Spleen (tissue), 11 donors: ENCODE measurements at regions not wholly inside any gene's neighbourhood (a gene's known extent, or its start where the extent isn't known, plus 50 kb on each side); places are given as distances from the start of the nearest gene placed in this dataset.

Experiments
- DNase-seq: peaks from one replicate; pipeline ENCODE4 v3.0.0-alpha.2; 2020
- H3K27ac ChIP-seq, 8 donors: fragments of 200-600 bp; sonication (generic) in 7 of 8; 1 replicate in 4 of 8; 2 replicates in 4 of 8; pipeline versions ENCODE4 v1.5.0 to v1.8.0; 2016 to 2021; ENCODE audit warnings: inconsistent platforms in 4 of 8, mild to moderate bottlenecking in 4 of 8, moderate library complexity in 1 of 8
- H3K27me3 ChIP-seq, 7 donors: fragments of 200-600 bp; sonication (generic) in 6 of 7; replicated peaks in 1 of 7; 1 replicate in 4 of 7; 2 replicates in 3 of 7; pipeline versions ENCODE4 v1.5.0 to v1.8.0; 2016 to 2021; ENCODE audit warnings: inconsistent platforms in 3 of 7, mild to moderate bottlenecking in 1 of 7
- H3K36me3 ChIP-seq, 6 donors: fragments of 200-600 bp; sonication (generic) in 5 of 6; 1 replicate in 4 of 6; 2 replicates in 2 of 6; pipeline versions ENCODE4 v1.5.0 to v1.8.0; 2016 to 2021; ENCODE audit warnings: inconsistent platforms in 2 of 6
- H3K4me1 ChIP-seq, 6 donors: fragments of 200-600 bp; sonication (generic) in 5 of 6; 1 replicate in 3 of 6; 2 replicates in 3 of 6; pipeline versions ENCODE4 v1.5.0 to v1.8.0; 2016 to 2021; ENCODE audit warnings: inconsistent platforms in 3 of 6
- H3K4me3 ChIP-seq, 8 donors: fragments of 200-600 bp; sonication (generic) in 7 of 8; 1 replicate in 4 of 8; 2 replicates in 4 of 8; pipeline versions ENCODE4 v1.5.0 to v1.8.0; 2016 to 2021; ENCODE audit warnings: inconsistent platforms in 4 of 8, mild to moderate bottlenecking in 4 of 8, moderate library complexity in 2 of 8
- H3K9me3 ChIP-seq, 8 donors: fragments of 200-600 bp; sonication (generic) in 7 of 8; 1 replicate in 4 of 8; 2 replicates in 4 of 8; pipeline versions ENCODE4 v1.5.0 to v1.8.0; 2016 to 2021; ENCODE audit warnings: inconsistent platforms in 4 of 8
- POLR2A ChIP-seq, 3 donors: fragments of 450-650 bp; IDR thresholded peaks; one replicate each; pipeline ENCODE4 v1.5.1; 2017; ENCODE audit warnings: antibody characterized with exemption in 3 of 3, mild to moderate bottlenecking in 1 of 3
- POLR2AphosphoS5 ChIP-seq, 3 donors: sonication (generic); formaldehyde crosslinking; IDR thresholded peaks; one replicate each; pipeline ENCODE4 v1.5.1; 2017; ENCODE audit warnings: antibody characterized with exemption in 3 of 3
- WGBS, 5 donors: extraction: QIAGEN DNeasy Blood & Tissue Kit in 3 of 5; methylation state at CpG; one replicate each; pipeline versions ENCODE4 v1.1.5 to v1.1.7; 2013 to 2018; 5-methylcytosine and 5-hydroxymethylcytosine counted together
- intact Hi-C: fragments of 100-400 bp; cut with DNase I; formaldehyde crosslinking; loops from one replicate; pipeline ENCODE4 v1.15.0; 2023; ENCODE audit warnings: low total_unique reads
- TF ChIP-seq, protein P1 (sequence below), 11 experiments: fragments of 200-600 bp in 7 of 11; fragments of 450-650 bp in 4 of 11; sonication (generic) in 4 of 11; IDR thresholded peaks in 8 of 11; conservative IDR thresholded peaks in 3 of 11; 1 replicate in 7 of 11; 2 replicates in 4 of 11; pipeline versions ENCODE4 v1.4.0 to v1.8.0; 2016 to 2021; ENCODE audit warnings: antibody characterized with exemption in 11 of 11, inconsistent platforms in 4 of 11, mild to moderate bottlenecking in 1 of 11
- donor health status: healthy with polysubstance abuse.
- donor health status: DM: no; HTN: no; CAD: no; lungs with moderate emphysema.
- donor health status: DM: no; HTN: no; CAD: no.
- donor health status: Bipolar disorder and iron deficiency.
- donor health status: healthy.
- donor health status: DM: no; HTN: no; CAD: no.
- donor health status: DM: yes; HTN: yes; CAD: no.

GRCh38 chr2:53275743-53276142 lies 491.9 kb upstream of the CHAC2 start:
- no peak overlapping the region for H3K27ac ChIP-seq
- H3K4me1 ChIP-seq, result no peaks in the 10 kb centered on the region
- H3K27me3 ChIP-seq, result no peaks in the 10 kb centered on the region
- no peaks in the 10 kb centered on the region for H3K36me3 ChIP-seq
- 80 to 96% (median 83%) methylated on average over 1 of the region's 1 CpG for WGBS, 5 donors
- intact Hi-C loops, result no loop called here
- TF ChIP-seq, protein P1, sequence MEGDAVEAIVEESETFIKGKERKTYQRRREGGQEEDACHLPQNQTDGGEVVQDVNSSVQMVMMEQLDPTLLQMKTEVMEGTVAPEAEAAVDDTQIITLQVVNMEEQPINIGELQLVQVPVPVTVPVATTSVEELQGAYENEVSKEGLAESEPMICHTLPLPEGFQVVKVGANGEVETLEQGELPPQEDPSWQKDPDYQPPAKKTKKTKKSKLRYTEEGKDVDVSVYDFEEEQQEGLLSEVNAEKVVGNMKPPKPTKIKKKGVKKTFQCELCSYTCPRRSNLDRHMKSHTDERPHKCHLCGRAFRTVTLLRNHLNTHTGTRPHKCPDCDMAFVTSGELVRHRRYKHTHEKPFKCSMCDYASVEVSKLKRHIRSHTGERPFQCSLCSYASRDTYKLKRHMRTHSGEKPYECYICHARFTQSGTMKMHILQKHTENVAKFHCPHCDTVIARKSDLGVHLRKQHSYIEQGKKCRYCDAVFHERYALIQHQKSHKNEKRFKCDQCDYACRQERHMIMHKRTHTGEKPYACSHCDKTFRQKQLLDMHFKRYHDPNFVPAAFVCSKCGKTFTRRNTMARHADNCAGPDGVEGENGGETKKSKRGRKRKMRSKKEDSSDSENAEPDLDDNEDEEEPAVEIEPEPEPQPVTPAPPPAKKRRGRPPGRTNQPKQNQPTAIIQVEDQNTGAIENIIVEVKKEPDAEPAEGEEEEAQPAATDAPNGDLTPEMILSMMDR (IDR thresholded peaks at IDR 0.05 in 8 of 11, conservative IDR thresholded peaks at IDR 0.05 in 3 of 11), result no peak
- TF ChIP-seq POLR2A (IDR thresholded peaks at IDR 0.05), result no peak
- TF ChIP-seq POLR2AphosphoS5 (IDR thresholded peaks at IDR 0.05), result no peak
- H3K9me3 ChIP-seq, result peaks cover 0 to 3% (median 0%) of the 10 kb centered on the region in 8 donors
- no peak overlapping the region for H3K4me3 ChIP-seq
- DNase-seq, result no peak

GRCh38 chr2:53268626-53269025 lies 499.0 kb upstream of the CHAC2 start:
- 65 to 90% (median 86%) methylated on average over 2 to 3 of the region's 3 CpGs for WGBS, 5 donors
- Histone ChIP-seq H3K27ac (no peak overlapping the region), H3K36me3 (no peaks in the 10 kb centered on the region), H3K9me3 (peaks cover 0 to 3% (median 0%) of the 10 kb centered on the region in 8 donors), H3K4me3 (no peak overlapping the region), H3K27me3 (no peaks in the 10 kb centered on the region), H3K4me1 (no peaks in the 10 kb centered on the region)
- no peak for DNase-seq
- TF ChIP-seq POLR2A (IDR thresholded peaks at IDR 0.05) (no peak), POLR2AphosphoS5 (IDR thresholded peaks at IDR 0.05) (no peak)
- TF ChIP-seq, protein P1 (IDR thresholded peaks at IDR 0.05 in 8 of 11, conservative IDR thresholded peaks at IDR 0.05 in 3 of 11), result no peak
- intact Hi-C loops, result no loop called here

DNA sequence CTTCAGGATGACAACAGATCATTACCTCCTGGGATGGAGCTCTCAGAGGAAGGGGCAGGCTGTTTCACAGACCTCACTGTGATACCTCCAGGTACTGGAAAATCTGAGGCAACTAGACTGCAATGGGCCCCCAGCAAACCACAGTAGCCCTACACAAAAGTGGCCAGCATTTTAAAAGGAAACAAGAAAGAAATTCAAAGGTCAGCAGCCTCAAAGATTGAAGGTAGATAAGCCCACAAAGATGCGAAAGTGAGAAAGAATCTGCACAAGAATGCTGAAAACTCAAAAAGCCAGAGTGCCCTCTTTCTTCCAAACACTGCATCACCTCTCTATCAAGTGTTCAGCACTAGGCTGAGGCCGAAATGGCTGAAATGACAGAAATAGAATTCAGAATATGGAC lies 499.5 kb upstream of the CHAC2 start:
- no peak overlapping the region for H3K4me3 ChIP-seq
- TF ChIP-seq POLR2A (IDR thresholded peaks at IDR 0.05) (no peak), POLR2AphosphoS5 (IDR thresholded peaks at IDR 0.05) (no peak)
- TF ChIP-seq, protein P1 (IDR thresholded peaks at IDR 0.05 in 8 of 11, conservative IDR thresholded peaks at IDR 0.05 in 3 of 11), result no peak
- intact Hi-C loops, result no loop called here
- no peaks in the 10 kb centered on the region for H3K36me3 ChIP-seq
- H3K4me1 ChIP-seq, result no peaks in the 10 kb centered on the region
- H3K9me3 ChIP-seq, result peaks cover 0 to 3% (median 0%) of the 10 kb centered on the region in 8 donors
- H3K27me3 ChIP-seq, result no peaks in the 10 kb centered on the region
- H3K27ac ChIP-seq, result no peak overlapping the region
- no peak for DNase-seq
- 51 to 67% (median 59%) methylated on average over 2 of the region's 2 CpGs for WGBS, 5 donors

DNA sequence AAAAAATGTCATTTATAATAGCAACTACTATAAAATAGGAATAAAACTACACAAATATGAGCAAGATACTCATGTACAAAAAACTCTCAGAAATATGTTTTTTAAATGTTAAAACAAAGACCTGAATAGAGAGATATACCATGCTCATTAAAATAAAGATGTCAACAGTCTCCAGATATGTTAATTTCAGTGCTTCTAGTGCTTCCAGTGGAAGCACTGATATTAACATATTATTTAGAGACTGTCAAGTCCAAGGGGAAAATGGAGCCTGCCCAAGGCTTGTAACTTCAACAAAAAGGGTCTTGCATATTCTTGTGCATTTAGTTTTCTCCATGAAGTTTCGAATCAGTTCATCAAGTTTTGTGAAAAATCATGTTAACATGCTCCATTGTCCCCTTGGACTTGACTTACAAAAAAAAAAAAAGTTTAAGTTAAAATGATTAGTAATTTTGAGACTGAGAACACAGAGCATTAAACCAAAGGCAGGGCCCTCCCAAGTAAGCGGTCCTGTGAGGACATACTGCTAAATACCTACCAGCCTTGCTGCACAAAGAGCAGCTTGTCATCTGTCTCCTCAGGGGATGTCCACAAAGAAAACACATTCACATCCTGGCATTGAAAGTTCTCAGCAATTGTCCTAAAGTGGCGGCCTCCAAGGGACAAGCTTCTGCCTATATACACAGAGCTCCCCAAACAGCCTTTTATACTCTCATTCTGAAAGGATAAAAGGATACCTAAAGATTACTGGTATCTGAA lies 501.9 kb upstream of the CHAC2 start:
- TF ChIP-seq, protein P1 (IDR thresholded peaks at IDR 0.05 in 8 of 11, conservative IDR thresholded peaks at IDR 0.05 in 3 of 11), result no peak
- no peak for TF ChIP-seq POLR2A (IDR thresholded peaks at IDR 0.05)
- no peak for TF ChIP-seq POLR2AphosphoS5 (IDR thresholded peaks at IDR 0.05)
- no peak overlapping the region for H3K4me3 ChIP-seq
- intact Hi-C loops, result no loop called here
- DNase-seq, result no peak
- 81 to 92% (median 90%) methylated on average over 3 of the region's 3 CpGs for WGBS, 5 donors
- no peaks in the 10 kb centered on the region for H3K9me3 ChIP-seq
- no peak overlapping the region for H3K27ac ChIP-seq
- H3K4me1 ChIP-seq, result no peaks in the 10 kb centered on the region
- H3K27me3 ChIP-seq, result no peaks in the 10 kb centered on the region
- H3K36me3 ChIP-seq, result no peaks in the 10 kb centered on the region
